GM18907 (cell line): ENCODE measurements at regions not wholly inside any gene's neighbourhood (a gene's known extent, or its start where the extent isn't known, plus 50 kb on each side); places are given as distances from the start of the nearest gene placed in this dataset.
"Not testable (repeated sequence)": the region's sequence is repeated elsewhere in the genome, so short reads cannot be mapped to it uniquely, and the experiment has no call there.

Experiments used
- ATAC-seq: cut with Tn5 transposase; IDR thresholded peaks from one replicate; pipeline ENCODE4 v1.9.1; 2021; ENCODE audit warnings: mild to moderate bottlenecking, moderate library complexity; ENCODE audit not compliant: unreplicated experiment

DNA sequence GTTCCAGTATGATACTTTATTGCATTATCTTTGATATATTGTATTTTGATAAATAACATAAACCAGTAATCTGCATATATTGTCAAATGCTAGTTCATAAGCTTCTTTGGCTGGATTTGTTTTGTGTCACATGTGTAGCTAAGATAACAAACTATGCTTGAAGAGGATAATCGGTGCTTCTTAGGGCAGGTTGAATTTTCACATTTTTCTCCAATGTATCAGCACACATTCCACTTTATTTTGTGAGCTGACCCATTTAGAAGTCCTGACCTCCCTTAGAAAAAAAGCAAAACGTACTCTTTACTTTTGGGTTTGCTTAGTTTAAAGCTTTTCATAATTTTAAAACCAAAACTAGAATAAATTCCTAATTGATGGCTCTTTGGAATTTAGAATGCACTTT is 277.7 kb upstream of the DDHD1 start:
- ATAC-seq, result no peak

DNA sequence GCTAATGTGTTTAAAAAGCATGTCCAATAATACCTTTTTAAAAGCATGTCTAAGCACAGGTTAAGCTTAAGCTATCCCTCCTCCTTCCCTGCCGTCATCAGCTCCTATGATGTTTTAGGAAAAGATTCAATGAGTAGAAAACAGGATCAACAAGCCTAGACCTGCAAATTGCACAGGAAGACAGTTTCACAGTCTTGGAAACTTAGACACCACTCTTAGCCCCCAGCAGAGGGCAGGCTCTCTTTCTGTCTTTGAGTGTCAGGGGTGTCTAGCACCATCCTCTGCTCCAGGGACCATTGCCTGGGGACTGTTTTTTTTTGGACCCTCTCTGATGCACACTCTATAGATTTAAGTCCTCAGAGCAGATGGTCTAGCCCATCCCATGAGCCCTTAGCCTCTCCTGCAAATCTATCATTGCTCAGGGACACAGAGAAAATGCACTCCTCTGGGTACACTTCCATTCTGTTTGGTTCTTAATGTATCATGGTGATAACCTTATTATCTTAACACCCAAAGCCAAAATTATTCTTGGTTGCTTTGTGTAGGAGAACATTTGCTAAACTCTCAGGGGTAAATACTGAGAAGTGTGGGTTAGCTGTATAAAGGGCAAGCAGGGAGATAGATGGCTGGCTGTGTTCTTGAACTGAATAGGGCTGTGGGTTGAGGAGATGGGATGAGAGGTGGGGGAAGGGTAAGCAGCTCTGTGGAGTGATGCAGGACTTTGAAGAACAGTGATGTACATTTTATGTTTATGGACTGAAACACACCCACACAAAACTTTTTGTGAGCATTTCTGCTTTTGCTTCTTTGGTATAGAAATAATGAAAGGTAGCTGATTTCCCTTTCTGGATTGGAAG is 259.9 kb upstream of the DDHD1 start:
- ATAC-seq, result no peak

DNA sequence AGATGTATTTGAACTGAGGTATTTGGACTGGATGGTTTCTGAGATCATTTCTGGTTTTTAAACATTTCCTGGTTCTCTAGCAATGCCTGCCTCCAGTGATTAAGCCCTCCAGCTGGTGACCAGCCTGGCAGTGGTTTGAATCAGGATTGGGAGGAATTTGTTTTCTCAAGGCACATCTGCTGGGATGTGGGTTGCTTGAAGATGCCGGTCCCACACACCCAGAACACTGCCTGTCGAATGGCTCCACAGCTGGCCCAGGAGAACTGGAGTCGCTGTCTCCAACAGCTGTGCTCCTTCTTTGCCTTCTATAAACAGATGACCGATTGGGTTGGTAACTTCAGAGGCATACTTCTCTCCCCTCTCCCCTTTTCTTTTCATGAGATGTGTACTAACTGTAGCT is 258.0 kb upstream of the DDHD1 start:
- no peak for ATAC-seq

DNA sequence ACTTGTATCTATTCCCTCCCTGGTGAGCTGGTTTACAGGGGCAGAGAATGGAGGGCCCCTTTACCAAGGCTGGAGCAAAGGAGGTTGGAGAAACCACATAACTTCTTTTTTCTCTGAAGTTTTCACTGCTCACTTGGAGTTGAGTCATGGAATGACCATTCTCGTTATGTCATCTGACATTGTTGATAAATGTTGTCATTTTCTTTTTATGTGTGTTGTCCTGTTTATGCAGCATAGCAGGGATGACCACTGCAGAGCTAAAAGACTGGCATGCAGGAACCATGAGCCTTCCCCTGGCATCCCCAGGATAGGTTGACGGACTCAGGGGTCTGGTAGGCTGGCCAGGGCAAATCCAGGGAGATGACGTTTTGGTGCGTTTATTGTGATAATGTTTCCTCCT is 256.8 kb upstream of the DDHD1 start:
- no peak for ATAC-seq

DNA sequence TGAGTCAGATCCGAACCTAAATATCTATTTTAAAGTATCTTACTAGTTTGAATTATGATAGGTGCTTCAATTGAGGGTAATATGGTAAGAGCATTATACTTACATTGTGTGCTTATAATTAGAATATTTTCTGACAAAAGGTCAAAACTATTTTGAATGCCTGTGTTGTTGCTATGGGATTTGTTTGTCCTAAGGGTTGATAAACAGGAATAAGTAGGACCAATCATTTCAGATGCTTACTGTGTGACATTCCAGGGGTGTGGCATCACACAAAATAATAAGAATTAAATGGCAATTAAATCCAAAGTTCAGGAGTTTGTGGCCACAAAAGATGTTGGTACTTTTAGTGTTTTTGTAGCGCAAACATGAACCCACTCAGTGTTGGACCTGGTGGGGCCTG is 256.2 kb upstream of the DDHD1 start:
- ATAC-seq, result no peak

DNA sequence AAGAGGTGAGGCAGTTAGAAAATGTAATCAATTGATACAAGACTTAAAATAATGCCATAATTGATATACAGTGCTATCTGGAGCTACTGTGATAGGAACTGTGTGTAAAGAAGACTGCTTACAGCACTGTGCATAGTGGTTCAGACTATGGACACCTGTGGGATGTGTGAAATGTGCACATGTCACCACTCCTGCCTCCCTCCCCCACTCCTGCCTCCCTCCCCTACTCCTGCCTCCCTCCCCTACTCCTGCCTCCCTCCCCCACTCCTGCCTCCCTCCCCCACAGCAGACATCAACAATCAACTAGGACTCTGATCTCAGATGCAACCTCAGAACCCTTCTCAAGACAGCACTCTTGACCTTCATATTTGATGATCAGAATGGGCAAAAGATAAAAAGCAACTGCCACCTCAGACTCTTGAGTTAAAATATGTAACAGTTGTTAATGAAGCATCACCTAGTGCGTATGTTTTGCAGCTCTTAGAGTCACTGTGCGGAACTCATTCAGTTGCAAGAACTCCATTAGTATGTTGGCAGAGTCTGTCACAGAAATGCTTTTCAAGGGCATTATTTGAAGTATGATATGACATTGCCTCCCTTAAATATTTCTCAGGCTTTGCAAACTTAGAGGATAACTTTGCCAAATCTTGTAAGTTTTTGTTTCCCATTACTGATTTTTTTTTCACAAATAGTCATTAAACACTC is 255.2 kb upstream of the DDHD1 start:
- no peak for ATAC-seq

DNA sequence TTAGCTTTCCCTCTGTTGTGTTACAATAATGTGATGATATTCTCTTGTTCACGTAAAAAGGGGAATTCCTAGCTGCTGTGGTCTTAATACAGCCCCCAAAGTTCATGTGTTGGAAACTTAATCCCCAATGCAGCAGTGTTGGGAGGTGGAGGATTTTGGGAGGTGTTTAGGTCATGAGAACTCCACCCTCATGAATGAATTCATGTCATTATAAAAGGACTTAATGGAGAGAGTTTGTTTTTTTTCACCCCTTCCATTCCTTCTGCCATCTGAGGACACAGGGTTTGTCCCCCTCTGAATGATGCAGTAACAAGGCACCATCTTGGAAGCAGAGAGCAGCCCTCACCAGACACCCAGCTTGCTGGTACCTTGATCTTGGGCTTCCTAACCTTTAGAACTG is 253.4 kb upstream of the DDHD1 start:
- no peak for ATAC-seq

DNA sequence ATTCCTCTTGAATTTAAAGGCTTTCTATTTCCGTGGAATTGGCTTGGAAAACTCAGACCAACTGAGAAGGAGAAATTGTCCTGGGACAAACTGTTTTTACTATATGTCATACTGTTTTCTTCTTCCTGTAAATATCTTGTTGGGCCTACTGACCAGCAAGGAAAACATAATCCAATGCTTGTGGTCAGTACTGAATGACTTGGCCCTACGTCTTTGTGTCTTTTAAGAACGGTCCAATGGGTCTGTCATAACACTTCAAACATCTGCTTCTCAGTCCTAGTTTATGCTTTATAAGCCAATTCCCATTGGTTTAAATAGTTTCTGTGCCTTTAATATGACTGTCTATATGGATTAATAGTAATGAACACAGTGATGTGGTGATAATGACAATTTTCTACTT is 248.5 kb upstream of the DDHD1 start:
- ATAC-seq, result no peak

DNA sequence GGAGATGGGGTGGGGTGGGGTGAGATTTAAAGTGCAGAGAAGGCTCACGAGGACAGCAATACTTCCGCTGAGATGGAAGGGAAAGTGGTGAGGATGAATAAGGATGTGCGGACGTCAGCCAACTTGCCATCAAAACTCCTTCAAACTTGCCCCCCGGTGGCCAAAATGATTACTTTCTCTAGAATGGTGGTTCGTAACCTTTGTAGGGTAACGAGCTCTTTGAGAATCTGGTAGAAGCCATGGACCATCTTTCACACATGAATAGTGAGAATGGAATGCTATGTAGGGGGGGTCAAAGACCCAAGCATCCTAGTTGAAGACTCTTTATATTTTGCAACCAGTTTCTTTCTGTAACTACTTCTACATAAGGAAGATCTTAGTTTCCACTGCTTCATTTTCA is 245.9 kb upstream of the DDHD1 start:
- no peak for ATAC-seq

DNA sequence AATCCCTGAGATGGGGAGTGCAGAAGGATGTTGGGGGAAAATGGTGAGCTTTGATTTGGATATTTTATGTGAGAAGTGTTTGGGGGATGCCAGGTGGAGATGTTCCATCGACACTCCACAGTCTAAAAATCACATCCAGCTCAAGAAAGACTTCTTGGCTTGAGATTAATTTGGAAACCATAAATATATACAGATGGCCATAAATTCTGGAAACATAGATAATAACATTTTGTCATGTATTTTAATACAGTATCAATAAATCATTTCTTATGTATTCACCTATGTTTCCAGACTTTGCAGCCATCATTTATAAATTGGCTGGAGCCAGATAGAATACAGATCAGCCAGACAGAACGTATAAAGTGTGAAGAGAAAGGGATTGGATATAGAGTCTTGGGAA is 245.5 kb upstream of the DDHD1 start:
- no peak for ATAC-seq

DNA sequence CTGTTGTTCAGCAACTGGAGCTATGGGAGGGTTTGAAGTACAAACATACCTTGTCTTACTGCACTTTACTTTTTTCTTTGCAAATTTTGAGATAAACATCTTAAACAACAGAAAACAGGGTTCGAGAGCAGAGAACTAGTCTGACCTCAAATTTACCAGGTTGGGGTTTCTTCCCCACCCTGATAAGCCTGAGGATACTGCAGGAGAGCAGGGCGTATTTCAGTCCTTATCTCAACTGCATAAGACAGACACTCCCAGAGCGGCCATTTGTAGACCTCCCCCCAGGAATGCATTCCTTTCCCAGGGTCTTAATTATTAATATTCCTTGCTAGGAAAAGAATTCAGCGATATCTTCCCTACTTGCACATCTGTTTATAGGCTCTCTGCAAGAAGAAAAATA is 242.1 kb upstream of the DDHD1 start:
- ATAC-seq, result not testable (repeated sequence)

DNA sequence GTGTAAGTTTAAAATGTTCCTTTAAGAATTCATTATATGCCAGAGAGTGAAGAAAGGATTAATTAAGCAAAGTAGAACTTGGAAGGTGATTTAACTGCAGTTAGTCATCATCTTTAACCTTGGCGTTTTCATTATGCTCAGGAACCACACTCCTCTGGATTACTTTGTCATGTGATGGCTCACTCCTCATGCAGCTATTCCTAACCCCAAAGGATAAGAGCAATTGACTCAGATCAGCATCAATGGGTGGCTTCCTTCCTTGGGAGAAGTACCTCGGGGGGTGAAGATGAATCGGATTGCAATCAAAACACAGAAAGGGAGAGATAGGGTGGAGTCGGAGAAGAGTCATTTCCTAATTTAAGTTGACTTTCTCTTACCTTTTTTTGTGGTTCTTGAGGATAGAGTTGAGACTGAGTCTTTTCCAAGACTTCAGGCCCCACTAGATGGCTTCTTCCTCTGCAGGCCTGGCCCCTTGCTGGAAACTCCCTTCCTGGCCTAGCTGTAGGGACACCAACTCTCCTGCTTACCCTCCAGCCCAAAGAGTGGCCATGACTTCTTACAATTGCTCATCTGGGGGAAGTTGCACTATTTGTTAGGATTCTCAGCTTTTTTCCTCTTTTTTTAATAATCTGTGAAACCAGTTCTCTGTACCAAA is 238.6 kb upstream of the DDHD1 start:
- ATAC-seq, result no peak

DNA sequence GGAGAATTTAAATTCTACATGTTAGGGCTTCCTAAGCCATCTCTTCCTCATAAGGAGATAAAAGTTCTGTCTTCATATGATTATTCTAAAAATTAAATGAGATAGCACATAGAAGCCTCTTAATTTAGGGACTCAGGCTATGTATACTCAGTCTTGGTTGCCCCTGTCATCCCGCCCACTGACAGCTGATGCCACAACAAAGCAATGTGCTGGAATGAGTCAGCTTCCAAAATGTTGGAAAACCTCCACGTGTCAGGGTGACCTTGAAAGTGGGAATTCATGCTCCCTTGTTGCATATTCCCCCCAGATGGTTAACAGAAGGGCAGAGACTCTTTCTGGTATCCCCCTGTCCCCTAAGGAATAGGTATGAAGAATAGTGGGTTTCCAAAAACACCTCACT is 238.0 kb upstream of the DDHD1 start:
- ATAC-seq, result no peak

DNA sequence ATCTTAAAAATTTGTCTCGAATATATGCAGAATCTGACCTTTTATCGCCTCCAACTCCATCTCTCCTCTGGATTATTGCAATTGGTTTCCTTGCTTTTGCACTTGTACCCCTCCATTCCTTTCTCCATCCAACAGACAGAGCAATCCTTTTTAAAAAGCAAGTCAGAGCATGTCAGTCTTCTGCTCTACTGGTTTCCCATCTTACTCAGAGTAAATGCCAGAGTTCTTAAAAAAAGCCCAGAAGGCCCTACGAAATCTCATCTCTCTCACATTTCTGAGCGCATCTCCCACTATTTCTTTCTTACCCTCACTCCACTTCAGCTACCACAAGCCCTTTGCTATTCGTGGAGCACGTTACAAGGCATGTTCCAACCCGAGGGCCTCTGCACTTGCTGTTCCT is 236.9 kb upstream of the DDHD1 start:
- ATAC-seq, result no peak

DNA sequence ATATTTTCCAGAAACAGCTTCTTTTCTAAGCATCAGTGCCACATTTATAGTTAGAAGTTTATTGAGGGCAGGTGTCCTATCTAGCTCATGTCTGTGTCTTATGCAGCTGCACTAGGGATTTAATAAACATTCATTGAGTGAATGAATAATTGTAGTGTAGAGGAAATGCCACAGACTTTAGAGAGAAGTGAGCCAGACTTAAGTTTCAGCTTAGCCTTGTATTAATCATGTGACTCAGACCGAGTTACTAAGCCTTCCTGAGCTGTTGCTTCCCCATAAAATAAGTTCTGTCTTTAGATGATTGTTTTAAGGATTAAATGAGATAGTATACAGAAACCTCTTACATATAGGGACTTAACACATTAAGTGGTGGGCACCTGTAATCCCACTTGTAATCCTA is 236.1 kb upstream of the DDHD1 start:
- ATAC-seq, result no peak

DNA sequence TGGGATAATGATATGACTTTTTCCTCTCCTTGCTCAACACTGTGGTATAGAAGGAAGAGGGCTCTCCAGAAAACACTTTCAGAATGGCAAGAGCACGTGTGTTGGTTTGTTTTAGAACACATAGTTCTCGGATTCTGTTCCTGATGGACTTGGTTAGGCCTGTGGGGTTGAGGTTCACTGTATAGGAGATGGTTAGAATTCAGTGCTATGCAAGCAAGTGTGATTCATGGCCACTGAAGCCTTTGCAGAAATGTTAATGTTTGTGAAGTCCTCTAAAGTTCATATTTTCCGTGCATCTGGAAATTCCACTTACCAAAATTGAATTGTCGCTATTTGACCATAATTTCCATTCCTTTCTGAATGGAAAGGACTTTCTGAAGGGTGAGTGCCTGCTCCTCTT is 233.2 kb upstream of the DDHD1 start:
- ATAC-seq, result no peak

DNA sequence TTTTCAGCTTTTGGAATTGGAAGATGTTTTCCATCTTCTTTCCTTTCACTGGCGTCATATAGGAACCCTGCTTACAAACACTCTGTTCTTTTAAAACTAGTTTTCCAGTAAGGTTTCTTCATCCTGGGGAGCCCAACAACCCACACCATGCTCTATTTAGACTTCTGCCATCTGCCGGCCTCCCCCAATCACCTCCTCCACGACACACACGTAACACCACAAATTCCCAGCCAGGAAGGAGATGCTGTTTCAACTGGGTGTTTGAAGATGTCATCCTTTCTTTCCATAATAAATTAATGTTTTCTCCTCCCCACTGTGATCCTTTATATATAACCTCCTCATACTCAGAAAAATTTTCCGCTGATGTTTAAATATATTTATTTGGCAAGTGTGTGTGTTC is 231.4 kb upstream of the DDHD1 start:
- ATAC-seq, result no peak

DNA sequence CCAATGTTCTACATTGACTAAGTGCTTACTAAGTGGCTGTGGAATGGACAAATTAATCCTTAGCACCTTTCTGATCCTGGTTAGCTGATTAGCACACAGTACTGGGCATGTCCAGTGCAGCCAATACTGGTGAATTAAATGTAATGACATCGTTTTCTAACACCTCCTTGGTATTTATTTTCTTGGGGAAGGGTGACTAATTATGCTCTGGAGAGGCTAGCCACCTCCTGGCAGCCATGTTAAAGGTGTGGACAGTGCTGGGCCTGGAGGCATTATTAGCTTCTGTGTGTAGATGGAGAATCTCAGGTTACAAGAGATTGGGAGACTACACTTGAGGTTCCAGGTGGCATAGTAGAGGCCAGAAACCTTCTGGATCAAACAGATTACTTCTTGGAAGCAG is 230.9 kb upstream of the DDHD1 start:
- no peak for ATAC-seq

DNA sequence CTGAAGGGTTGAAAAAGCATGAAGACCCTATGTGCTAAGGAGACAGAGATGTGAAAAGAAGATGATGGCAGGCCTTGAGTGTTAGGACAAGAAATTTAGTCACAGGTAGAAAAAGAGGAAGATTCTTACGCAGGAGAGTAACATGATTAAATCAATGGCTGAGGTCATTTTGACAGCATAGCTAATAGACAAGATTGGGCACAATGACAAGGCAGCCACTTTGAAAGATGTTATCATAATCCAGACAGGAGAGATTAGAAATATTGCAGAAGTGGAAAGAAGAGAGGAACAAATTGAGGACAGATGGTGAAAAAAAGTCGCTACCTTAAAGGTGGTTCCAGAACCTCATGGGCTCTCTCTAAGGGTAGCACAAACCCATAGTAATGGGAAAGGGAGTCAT is 228.8 kb upstream of the DDHD1 start:
- ATAC-seq, result no peak

DNA sequence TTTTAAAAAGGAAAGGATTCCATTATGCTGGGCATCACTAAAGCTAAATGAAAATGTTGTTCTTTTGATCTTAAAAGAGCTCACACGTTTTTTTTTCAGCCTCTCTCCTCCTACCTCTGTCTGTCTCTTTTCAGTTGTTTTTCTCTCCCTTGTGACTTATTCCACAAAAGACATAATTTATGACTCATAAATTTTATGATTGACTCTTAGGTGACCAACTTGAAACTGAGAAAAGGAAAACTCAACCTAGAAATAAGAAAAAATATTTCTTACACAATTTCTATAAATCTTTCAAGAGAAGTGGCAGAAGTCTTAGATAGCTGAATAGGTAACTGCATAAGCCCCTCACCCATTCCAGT is 227.7 kb upstream of the DDHD1 start:
- peak; percentile 33 for ATAC-seq

DNA sequence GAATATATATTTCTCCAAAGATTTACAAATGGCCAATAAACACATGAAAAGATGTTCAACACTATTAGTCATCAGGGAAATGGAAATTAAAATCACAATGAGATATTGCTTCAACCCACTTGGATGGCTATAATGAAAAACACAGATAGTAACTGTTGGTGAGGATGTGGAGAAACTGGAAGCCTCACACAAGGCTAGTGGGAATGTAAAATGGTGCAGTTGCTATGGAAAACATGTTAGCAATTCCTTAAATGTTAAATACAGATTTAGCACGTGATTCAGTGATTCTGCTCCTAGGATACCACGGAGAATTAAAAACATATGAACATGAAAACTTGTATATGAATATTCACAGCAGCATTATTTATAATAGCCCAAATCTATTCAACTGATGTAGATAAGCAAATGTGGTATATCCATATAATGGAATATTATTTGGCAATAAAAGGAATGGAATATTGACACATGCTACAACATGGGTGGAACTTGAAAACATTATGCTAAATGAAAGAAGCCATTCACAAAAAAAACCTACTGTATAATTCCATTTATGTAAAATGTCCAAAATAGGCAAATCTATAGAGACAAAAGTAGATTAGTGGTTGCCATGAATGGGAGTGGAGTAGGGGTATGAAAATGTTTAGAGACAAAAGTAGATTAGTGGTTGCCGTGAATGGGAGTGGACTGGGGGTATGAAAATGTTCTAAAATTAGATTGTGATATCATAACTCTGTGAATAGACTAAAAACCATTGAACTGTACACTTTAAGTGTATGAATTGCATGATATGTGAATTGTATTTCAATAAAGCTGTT is 227.1 kb upstream of the DDHD1 start:
- ATAC-seq, result peak; percentile 46
